ENCODE measurements at regions not wholly inside any gene's neighbourhood (a gene's known extent, or its start where the extent isn't known, plus 50 kb on each side); places are given as distances from the start of the nearest gene placed in this dataset.

DNA sequence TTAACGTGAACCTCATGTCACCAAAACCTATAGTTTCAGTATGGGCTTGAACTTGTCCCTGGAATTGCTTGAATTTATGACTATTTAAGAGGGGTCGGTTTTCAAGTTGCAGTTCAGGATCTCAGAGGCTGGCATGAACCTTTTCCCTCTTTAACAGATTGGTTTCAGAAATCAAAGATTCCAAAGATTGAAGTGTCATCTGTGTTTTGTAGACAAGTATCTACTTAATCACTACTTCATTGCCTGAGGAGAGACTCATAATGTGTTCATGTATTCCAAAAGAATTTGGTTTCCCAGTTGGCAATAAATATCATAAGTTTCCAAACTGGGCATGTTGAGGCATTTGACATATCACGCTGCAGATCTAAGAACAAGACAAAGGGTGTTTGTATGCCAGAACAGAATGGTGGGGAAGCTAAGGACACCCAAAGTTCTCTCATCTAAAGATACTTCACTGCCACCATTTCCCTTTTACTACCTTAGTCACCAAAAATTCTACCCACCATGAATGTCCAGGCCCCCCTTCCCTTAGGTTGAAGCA, 199.5 kb downstream of the NUAK1 start:
- no peak for DNase-seq

DNA sequence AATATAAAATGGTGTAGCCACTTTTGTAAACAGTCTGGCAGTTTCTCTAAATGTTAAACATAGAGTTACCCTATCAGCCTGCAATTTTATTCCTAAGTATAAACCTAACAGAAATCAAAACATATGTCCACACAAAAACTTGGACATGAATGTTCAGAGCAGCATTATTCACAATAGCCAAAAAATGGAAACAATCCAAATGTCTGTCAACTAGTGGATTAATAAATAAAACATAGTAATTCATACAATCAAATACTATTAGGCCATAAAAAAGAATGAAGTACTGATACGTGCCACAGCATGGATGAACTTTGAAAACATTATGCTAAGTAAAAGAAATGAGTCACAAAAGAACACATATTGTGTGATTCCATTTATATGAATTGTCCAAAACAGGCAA, 196.5 kb downstream of the NUAK1 start:
- no peak for DNase-seq

DNA sequence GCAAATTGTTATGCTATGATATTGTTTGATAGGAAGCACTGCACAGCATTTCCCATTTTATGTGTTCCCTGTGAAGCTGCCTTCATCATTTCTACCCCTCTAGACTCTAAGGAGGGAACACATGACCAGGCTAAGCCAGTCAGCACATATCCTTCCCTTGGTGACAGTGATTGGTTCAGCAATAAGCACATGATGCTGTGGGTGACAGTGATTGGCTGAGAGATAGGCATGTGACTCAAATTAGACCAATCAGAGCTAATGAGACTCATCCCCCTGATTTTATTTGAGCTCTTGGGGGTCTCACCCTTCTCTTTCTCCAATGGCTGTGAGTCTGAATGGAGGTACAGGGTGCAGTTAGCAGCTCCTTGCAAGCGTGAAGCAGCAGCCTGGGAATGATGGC, 195.2 kb downstream of the NUAK1 start:
- no peak for DNase-seq

DNA sequence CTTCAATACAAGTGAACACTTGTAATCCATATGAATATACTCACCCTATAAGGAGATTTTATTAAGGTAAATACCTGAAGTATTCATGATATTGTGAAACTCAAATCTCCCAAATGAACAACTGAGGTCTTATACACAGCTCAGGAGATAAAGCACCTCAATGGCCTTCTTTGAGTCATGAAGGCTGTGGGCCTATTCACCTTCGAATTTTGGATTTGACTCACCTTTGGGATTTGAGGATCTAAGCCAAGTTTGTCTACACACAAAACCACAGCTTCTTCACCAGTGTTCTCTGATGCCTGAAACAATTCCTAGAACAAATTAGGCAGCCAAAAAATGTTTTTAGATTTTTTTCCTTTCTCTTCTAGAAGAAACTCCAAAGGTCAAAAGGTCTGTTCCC, 194.1 kb downstream of the NUAK1 start:
- DNase-seq = no peak

DNA sequence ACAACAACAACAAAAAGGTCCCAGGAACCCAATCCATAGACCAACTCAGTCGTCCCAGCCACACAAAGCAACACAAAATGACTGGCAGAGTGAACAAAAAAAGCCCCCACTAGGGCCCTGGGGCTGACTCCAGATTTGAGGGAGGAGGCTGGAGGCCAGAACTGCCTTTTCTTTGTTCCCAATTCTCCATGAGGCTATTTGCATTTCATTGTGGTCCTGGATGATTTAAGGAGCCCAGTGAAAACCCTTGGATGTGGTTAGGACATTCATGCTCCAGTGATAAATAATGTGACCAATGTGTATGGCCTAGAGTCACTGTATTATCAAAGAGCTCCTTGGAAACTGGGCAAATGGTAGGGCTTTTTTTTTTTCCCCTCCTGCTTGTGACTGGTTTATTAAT, 192.9 kb downstream of the NUAK1 start:
- no peak for DNase-seq

DNA sequence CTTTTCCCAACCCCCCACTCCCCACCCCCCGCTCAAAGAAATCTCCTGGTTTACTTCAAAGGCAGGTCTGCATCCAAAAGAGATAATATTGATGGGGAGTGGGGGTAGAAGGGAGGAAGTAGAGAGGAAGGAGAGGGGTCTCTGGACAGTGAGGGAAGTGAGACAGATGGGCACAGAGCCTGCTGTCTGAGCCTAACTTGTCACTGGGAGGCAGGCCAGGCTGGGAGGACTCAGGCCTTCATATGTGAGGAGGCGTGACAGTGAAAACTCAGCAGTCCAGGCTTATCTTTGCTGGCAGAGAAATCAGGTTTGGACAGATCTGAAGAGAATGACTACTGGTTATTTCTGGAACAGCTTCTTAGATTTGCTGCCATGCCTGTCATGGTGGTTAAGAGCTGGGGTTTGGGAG, 192.3 kb downstream of the NUAK1 start:
- no peak for DNase-seq

DNA sequence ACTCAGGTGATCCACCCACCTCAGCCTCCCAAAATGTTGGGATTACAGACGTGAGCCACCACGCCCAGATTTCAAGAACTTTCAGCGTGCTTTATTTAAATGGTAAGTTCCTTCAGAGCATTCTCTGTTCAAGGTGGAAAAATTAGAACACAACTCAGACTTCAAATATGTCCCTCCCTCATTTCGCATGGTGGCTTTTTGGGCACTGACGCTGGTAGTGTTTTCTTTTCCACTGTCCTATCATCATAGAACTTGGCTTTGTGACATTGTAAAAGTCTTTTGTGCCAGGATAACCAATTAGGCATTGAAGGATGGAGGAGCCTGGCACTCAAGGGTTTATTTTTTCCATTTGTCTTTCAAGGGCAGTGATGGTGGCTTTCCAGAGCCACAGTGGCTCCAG, 190.8 kb downstream of the NUAK1 start:
- DNase-seq = no peak

DNA sequence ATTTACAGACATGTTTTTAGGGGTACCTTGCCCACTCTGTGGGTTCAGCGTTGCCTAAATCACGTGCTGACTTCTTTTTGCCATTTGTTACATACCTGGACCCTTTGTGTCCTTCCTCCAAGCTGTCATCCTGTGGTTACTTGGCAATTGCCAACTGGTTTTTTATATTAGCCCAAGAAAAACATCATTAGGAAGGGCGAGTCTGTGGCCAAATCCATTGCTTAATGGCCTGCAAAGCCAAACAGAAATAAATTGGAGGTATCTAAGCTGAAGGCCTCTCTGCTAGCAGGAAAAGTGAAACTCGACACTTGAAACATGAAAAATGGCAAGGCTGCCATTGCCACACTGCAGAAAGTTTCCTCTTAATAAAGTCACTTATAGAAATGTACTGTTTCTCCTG, 190.4 kb downstream of the NUAK1 start:
- DNase-seq = no peak

DNA sequence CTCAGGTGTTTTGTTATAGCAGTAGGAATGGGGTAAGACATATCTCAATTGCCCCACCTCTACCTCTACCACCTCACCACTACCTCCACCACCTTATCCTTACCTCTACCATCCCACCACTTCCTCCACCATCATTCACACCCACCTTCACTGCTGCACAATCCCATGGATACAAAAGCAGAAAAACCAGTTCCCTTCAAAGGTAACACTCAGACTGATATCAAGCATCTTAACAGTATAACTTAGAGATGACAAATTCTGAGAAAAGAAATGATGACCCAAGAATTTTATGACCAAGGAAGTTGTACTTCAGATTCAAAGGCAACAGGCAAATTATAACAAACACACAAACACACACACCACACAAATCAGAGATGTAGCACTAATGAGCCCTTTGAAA, 189.4 kb downstream of the NUAK1 start:
- no peak for DNase-seq

DNA sequence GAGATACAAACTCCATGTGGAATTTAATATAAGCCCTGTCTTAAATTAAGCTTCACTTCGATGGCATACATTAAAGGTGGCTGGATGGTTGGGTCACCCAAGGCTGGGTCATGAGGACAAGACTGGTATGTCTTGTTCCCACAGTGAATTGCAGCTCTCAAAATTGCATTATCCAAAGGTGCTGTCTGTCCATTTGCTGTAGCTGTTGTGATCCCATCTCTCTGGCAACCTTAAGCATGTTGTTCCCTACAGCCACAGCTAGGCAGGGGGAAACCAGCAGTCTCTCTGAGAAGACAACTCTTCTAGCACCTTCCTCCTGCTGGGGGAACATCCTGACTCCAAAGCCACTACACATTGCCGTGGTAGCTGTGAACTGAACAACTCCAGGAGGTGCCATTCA, 187.0 kb downstream of the NUAK1 start:
- no peak for DNase-seq

DNA sequence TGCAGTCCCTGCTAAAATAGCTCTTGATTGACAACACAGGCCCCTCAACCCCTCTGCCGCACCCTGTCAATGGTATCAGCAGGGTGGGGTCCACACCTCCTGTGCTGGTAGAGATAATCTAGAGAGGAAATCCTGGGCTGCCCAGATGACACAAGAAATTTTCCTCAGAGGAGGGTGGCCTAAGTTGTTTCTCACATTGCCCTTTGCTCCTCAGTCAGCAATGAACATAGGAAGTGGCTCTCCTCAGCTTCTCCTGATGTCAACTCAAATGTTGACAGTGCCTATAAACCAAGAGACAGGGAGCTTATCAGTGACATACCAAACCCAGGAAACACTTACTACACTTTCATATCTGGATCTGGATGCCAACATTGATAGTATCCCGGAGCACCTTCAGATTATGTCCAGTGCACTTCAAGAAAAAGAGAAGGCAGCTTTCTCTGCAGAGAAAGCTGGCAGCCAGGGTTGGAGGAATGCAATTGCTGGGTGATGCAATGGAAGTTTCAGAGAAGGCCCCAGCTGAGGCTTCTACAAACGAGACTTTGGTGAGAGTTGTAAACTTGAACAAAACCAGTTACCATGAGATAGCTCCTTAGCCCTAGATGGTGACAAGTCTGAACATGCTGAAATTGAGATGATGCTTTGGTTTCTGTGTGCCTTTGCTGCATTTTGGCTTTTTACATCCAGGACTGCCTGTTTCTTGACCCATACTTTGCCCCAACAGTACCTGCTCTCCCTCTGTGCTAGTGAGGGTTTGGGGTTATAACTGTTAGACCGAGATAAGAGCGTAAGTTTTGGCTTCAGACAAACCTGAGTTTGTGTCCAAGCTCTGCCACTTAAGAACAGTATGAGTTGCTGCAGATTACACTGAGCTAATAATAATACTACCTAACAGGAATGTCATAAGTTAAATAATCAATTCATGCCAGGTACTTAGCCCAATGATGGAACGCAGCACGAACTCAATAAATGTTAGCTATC, 183.5 kb downstream of the NUAK1 start:
- DNase-seq = no peak

DNA sequence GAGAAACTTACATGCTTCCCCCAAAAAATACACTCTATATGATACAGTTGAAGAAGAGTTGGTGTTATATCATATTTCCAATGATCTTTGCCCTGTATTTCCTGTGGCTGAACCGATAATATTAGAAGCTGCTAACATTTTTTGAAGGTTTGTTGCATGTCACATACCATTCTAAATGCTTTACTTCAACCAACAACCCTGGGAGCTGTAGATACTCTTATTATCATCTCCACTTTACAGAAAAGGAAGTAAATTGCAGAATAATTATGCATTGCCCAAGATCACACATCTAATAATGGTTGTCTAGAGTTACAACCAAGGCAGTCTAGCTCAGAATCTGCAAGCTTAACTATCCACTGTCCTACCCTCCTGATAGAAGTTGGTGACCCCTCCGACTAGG, 182.8 kb downstream of the NUAK1 start:
- DNase-seq = no peak

DNA sequence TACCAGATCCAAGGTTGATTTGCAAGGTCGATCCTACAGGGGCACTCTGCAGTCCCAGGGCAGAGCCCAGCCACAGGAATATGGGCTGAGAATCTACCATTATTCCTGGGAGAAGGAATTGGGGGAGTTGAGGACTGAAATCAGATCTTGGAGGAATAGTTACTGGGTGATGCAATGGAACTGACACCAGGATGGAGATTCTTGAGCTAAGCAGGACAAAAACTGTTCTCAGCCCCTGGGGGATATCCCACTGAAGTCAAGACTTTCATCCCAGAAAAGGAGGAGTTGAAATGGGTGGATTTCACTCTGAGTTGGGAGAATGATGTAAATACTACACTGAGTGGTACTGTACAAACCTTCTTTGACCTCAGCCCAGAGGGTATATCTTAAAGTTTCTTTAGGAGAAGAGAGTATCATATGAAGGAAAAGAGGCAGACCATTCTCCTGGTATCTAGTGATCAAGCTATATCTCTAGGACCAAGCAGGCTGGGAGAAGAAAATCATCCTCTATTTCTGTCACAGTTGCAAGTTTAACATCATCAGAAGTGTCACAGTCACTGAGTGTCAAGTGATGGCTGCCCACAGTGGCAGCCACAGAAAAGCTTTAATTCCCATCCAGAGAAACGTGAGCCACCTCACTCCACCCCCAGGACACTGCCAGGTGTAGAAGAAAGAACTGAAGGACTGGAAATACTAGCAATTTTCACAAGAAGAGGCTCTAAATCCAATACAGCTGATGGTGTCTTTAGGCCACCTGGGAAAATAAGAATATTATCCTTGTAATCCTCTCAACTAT, 181.9 kb downstream of the NUAK1 start:
- DNase-seq = no peak

DNA sequence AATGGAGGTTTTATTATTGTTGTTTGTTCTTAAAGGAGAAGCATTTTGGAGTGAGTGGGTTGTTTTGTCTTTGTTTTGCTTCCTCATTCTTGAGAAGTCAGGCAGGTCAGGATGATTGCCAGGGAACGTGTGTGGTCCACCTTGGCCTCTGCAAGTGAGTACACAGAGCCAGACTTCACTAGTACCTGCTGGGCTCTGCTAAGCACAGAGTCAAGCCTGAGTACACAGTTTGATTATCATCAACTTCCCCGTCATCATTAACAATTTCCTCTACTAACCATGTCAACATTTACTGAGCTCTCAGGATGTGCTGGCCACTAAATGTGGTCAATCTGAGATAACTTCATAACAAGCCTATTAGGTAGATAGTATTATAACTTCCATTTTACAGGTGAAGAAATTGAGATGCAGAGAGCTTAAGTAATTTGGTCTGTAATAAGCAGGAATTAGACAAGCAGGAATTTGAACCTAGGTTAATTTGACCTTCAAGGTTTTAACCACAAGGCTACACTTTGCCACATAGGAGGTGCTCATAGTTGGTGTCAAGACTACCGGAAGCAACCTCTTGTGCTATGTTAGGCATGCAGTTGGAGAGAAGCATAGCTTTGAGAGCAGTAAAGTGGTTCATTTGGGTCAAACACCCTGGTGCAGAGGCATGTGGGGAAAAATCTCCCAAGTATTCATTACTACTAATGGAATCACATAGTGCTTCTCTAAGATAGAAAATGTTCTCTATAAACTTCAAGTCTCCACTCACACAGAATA, 178.3 kb downstream of the NUAK1 start:
- no peak for DNase-seq

DNA sequence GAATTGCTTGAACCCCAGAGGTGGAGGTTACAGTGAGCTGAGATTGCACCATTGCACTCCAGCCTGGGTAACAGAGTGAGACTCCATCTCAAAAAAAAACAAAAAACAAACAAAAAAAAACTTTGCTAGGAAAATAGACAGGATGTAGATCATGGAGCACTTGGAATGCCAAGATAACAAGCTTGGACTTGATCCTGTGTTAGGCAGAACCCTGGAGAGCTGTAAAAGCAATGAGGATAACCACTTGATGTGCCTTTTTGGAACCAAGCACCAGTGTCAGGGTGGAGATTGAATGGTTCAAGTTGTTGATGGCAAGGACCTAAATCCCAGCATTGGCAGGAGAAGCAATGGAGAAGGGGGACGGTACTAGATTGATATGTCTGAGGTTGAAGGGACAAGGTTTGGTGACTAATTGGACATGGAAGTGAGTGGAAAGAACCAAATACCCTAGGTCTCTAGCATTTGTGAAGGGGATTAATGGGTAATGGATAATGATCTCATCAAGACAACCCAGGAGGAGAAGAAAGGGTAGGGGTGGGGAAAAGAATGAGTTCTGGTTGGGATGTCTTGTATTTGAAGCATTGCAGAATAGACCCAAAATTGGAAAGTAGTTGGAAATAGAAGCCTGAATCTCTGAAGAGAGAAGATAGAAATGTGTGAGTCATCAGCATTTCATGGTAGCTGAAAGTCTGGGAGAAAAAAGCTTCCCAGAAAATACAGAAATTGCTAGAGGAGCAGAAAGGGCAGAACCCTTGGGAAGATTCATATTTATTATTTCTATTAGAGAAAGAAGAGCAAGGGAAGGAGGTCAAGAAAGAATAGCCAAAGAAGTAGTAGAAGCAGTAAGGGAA, 176.7 kb downstream of the NUAK1 start:
- DNase-seq = no peak

DNA sequence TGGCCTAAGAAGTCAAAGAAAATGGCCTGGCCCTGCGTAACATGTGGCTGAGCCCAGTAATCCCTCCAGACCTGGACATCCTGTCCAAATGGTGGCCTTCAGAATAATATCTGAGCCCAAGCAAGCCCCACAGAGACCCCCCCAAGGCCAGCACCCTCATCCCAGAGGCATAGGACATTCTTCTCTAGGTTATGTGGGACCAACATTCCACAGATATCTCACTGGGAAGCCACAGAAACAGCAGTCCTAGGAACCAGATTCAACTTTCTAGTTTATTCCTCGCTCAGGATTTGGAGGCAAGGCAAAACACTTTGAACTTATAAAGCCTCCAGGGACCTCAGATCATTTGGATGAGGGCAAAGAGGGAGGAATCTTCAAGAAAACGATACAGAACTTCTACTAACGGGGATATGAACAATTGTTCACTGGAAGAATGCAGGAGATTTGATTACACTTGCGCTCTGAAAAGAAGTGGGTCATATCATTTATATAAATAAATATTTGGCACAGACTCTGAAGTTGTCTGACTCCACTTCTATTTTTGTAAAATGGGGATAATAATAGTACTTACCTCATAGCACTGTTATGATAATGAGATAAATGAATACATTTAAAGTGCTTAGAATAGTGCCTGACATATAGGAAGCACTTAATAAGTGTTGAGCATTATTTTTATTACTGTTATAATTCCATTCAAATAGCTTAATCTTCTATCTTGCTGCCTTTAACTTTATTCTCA, 171.5 kb downstream of the NUAK1 start:
- no peak for DNase-seq

DNA sequence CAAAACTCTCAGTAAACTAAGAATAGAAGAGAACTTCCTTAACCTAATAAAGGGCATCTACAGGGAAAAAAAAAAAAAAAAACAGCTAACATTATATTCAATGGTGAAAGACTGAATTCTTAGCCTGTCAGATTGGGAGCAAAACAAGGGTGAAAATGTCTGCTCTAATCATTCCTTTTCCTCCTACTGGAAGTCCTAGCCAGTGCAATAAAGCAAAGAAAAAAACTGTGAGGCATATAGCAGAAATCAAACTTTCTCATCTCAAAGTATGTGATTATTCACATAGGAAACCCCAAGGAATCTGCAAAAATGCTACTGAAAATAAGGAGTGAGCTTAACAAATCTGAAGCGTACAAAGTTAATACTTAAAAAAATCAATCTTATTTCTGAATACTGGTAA, 170.7 kb downstream of the NUAK1 start:
- no peak for DNase-seq

DNA sequence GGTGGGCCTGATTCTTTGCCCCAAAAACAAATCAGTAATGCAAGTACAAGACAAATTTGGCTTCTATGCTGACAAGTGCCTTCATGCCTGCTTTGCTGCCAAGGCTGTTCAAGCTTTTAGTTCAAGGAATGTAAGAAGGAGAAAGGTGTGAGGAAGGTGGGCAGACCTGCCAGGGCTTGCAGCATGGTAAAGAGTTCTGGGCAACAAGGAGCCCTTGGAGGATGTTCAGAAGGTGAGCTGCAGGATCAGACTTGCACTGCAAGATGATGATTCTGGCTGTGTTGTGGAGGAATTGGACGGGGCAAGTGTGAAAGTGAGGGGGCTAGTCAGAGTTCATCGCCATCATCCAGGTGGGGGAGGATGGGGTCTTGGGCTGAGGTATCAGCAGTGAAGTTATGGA, 167.9 kb downstream of the NUAK1 start:
- no peak for DNase-seq

DNA sequence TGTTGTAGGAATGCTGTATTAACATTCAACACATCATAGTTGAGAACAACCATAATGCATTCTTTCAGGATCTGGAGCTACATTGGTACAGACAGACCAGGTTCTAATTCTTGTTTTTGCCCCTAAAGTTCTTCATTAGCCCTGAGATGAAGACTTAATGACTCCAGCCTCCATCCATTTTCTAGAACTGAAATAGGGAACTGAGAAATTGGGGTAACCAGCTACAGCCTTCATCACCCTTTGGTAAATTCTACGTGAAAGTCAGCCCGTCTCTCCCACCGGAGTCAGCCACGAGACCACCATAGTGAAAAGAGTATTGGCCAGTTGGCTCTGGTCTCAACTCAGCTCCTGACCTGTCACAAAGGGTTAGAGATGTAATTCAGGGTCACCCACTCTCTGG, 164.0 kb downstream of the NUAK1 start:
- DNase-seq = no peak

DNA sequence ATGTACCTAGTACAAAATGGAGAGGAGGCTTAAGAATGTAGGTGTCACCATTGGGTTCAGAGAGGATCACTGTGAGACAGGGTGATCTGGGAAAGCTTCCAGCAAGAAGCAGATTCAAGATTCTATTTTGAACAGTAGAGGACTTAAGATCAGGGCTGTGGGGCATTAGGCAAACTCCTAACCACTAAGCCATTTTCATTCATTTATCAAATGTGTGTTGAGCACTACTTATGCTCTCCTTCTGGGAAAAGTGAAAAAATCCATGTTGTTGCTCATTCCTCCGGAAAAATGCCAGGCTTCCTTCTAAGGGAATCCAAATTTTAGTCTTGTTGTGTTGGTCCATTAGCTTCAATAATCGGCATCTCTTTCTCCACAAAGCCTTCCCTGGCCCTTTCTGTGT, 163.4 kb downstream of the NUAK1 start:
- DNase-seq = no peak

DNA sequence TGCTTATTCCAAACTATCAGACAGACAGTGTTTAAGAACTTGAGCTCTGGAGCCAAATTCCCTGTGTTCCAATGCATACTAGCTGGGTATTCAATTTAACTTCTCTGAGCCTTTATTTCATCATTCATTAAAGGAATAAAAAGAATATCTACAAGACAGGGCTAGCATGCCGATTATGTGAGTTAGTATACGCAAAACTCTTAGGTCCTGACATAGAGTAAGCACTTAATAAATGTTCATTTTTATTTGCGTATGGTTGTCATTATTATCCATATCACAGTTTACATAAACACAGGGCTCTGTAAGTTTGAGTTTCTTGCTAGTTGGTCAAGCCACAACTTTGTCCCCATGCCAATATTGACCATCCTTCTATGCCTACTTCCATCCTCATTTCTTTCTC, 161.5 kb downstream of the NUAK1 start:
- DNase-seq = no peak

Data from stimulated activated CD4-positive, alpha-beta T cell treated with anti-CD3 and anti-CD28 coated beads, Interleukin-15, amount 100 ng/mL, for 24 hours (primary cell).